ENCODE measurements at regions not wholly inside any gene's neighbourhood (a gene's known extent, or its start where the extent isn't known, plus 50 kb on each side); places are given as distances from the start of the nearest gene placed in this dataset.

DNA sequence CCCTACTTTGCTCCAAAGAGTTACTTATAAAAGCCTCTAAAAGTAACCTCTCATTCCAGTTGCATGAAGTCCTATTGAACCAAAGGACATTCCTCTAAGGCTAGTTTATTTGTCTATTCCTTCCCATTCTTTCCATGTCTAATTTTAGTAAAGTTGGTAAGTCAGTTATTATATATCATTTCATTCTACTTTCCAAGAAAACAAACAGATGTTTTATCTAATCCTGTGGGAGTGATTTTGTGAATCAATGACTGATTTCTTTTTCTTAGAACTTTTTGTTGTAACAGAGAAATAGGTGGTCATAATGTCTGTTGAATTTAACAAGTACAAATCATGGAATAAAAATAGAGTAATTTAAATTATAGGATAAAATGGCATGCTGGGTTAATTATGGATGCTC is 286.3 kb downstream of the FSIP2 start:
- FAIRE-seq (no peak), ATAC-seq (no peak), DNase-seq (ENCODE audit: extremely low read depth in 1 of 4, low spot score in 3 of 4) (no peak)
- no peaks in the 10 kb centered on the region for H4K20me1 ChIP-seq (replicated peaks; ENCODE audit: control insufficient read depth, insufficient read depth, low read length)
- no peak overlapping the region for H3K27ac ChIP-seq (ENCODE audit: extremely low read depth, low read depth, low read length)
- H3K36me3 ChIP-seq (ENCODE audit: control insufficient read depth, insufficient read depth, low read length): no peaks in the 10 kb centered on the region
- POLR2A ChIA-PET: no interaction called here
- no peak overlapping the region for H3K9ac ChIP-seq (ENCODE audit: insufficient read depth in 1 of 2, low read depth in 2 of 2, low read length in 2 of 2)
- in situ Hi-C loops (cut with MboI) (no loop called here), intact Hi-C loops (cut with micrococcal nuclease) (no loop called here)
- no peaks in the 10 kb centered on the region for H3K79me2 ChIP-seq (ENCODE audit: control insufficient read depth, insufficient read depth, low read length)
- H3K4me3 ChIP-seq: no peak overlapping the region
- TF ChIP-seq NCOA2 (IDR thresholded peaks at IDR 0.05; ENCODE audit: partially characterized antibody in 2 of 2) (no peak), FOXP1 (CRISPR knock-in tag; IDR thresholded peaks at IDR 0.05) (no peak), HCFC1 (IDR thresholded peaks at IDR 0.05; ENCODE audit: low read depth, low read length) (no peak), MCM5 (IDR thresholded peaks at IDR 0.05; ENCODE audit: low read depth) (no peak), GTF2E2 (tag; IDR thresholded peaks at IDR 0.05) (no peak), ATF1 (CRISPR knock-in tag; IDR thresholded peaks at IDR 0.05) (no peak), ATF1 (tag; IDR thresholded peaks at IDR 0.05) (no peak), FOS (IDR thresholded peaks at IDR 0.05; ENCODE audit: extremely low read depth, insufficient read length) (no peak), CREBBP (IDR thresholded peaks at IDR 0.05; ENCODE audit: low read depth, low read length) (no peak), NR1H2 (CRISPR knock-in tag; IDR thresholded peaks at IDR 0.05) (no peak)
- TF ChIP-seq, protein P1, sequence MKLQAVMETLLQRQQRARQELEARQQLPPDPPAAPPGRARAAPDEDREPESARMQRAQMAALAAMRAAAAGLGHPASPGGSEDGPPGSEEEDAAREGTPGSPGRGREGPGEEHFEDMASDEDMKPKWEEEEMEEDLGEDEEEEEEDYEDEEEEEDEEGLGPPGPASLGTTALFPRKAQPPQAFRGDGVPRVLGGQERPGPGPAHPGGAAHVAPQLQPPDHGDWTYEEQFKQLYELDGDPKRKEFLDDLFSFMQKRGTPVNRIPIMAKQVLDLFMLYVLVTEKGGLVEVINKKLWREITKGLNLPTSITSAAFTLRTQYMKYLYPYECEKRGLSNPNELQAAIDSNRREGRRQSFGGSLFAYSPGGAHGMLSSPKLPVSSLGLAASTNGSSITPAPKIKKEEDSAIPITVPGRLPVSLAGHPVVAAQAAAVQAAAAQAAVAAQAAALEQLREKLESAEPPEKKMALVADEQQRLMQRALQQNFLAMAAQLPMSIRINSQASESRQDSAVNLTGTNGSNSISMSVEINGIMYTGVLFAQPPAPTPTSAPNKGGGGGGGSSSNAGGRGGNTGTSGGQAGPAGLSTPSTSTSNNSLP (IDR thresholded peaks at IDR 0.05; ENCODE audit: borderline replicate concordance, low read depth, low read length): no peak
- no peak overlapping the region for H2AFZ ChIP-seq (ENCODE audit: low read depth, low read length)
- no peaks in the 10 kb centered on the region for H3K9me1 ChIP-seq (ENCODE audit: control insufficient read depth, insufficient read depth, low read length)
- no peak overlapping the region for H3K4me2 ChIP-seq (ENCODE audit: insufficient read depth, low read length)
- H3K27me3 ChIP-seq (ENCODE audit: control insufficient read depth in 2 of 2, insufficient read depth in 2 of 2, low read length in 2 of 2): no peaks in the 10 kb centered on the region
- no peaks in the 10 kb centered on the region for H3K4me1 ChIP-seq (replicated peaks in 1 of 2; ENCODE audit: control insufficient read depth in 2 of 2, insufficient read depth in 2 of 2, low read length in 2 of 2)
- H3K9me3 ChIP-seq (replicated peaks; ENCODE audit: control insufficient read depth, insufficient read depth, low read depth, low read length): no peaks in the 10 kb centered on the region; the same call in 1 of the 2 replicates
- BruUV-seq (replicated peaks): no TSS peak
- CTCF ChIA-PET (ENCODE audit: low intra/inter-chr PET ratio): no interaction called here
